Mesenchymal stem cell (in vitro differentiated cells and primary cell): ENCODE measurements at regions not wholly inside any gene's neighbourhood (a gene's known extent, or its start where the extent isn't known, plus 50 kb on each side); places are given as distances from the start of the nearest gene placed in this dataset.
A peak's percentile ranks its signal among the peaks of the same experiment; 100 is the strongest.

Experiments used
- DNase-seq: peaks from one replicate; pipeline ENCODE4 v3.0.0-alpha.2; 2013
- H2AFZ ChIP-seq: one replicate; pipeline ENCODE4 v1.6.1; 2013; ENCODE audit warnings: low read depth, mild to moderate bottlenecking, control low read depth, inconsistent platforms, low read length, moderate library complexity
- H2AK5ac ChIP-seq: 2 replicates; pipeline ENCODE4 v1.6.1; 2013; ENCODE audit warnings: low read length, moderate library complexity, mild to moderate bottlenecking, inconsistent platforms; ENCODE audit not compliant: severe bottlenecking
- H2BK120ac ChIP-seq: one replicate; pipeline ENCODE4 v1.6.1; 2013; ENCODE audit warnings: low read depth, mild to moderate bottlenecking, inconsistent platforms, low read length, moderate library complexity
- H2BK12ac ChIP-seq, 2 experiments: one replicate each; pipeline ENCODE4 v1.6.1; 2013; ENCODE audit warnings: inconsistent platforms in 2 of 2, low read length in 2 of 2, mild to moderate bottlenecking in 2 of 2, moderate library complexity in 2 of 2, control low read depth in 1 of 2
- H2BK15ac ChIP-seq: one replicate; pipeline ENCODE4 v1.6.1; 2013; ENCODE audit warnings: mild to moderate bottlenecking, low read depth, inconsistent platforms; ENCODE audit not compliant: poor library complexity, severe bottlenecking
- H2BK5ac ChIP-seq: 2 replicates; pipeline ENCODE4 v1.6.1; 2013; ENCODE audit warnings: low read depth, mild to moderate bottlenecking, low read length, control low read depth, inconsistent platforms; ENCODE audit not compliant: poor library complexity, severe bottlenecking
- H3K14ac ChIP-seq, 2 experiments: one replicate each; pipeline ENCODE4 v1.6.1; 2013; ENCODE audit warnings: inconsistent platforms in 2 of 2, low read length in 2 of 2, control low read depth in 1 of 2, mild to moderate bottlenecking in 1 of 2, moderate library complexity in 1 of 2
- H3K18ac ChIP-seq, 2 experiments: one replicate each; pipeline ENCODE4 v1.6.1; 2013; ENCODE audit warnings: inconsistent platforms in 2 of 2, low read length in 2 of 2, control low read depth in 1 of 2, low read depth in 1 of 2, mild to moderate bottlenecking in 1 of 2
- H3K23ac ChIP-seq, 2 experiments: one replicate each; pipeline ENCODE4 v1.6.1; 2013; ENCODE audit warnings: inconsistent platforms in 2 of 2, low read length in 2 of 2, mild to moderate bottlenecking in 2 of 2, moderate library complexity in 2 of 2, control low read depth in 1 of 2
- H3K27ac ChIP-seq: 2 replicates; pipeline ENCODE4 v1.5.1; 2013; ENCODE audit warnings: mild to moderate bottlenecking, moderate library complexity, low read length, control low read depth, inconsistent platforms; ENCODE audit not compliant: poor library complexity, severe bottlenecking
- H3K27me3 ChIP-seq, 2 experiments: 2 replicates each; pipeline versions ENCODE4 v1.6.1 to v1.7.0; 2013; ENCODE audit warnings: low read length in 2 of 2, mild to moderate bottlenecking in 2 of 2, moderate library complexity in 2 of 2, control low read depth in 1 of 2, inconsistent platforms in 1 of 2; ENCODE audit not compliant: control insufficient read depth in 1 of 2, insufficient read depth in 1 of 2
- H3K36me3 ChIP-seq, 2 experiments: 2 replicates each; pipeline versions ENCODE4 v1.6.1 to v1.7.0; 2013; ENCODE audit warnings: low read length in 2 of 2, control low read depth in 1 of 2, inconsistent platforms in 1 of 2, low read depth in 1 of 2, mild to moderate bottlenecking in 1 of 2; ENCODE audit not compliant: insufficient read depth in 2 of 2, control insufficient read depth in 1 of 2
- H3K4ac ChIP-seq, 2 experiments: one replicate each; pipeline ENCODE4 v1.6.1; 2013; ENCODE audit warnings: inconsistent platforms in 2 of 2, low read length in 2 of 2, mild to moderate bottlenecking in 2 of 2, moderate library complexity in 2 of 2, control low read depth in 1 of 2, low read depth in 1 of 2
- H3K4me1 ChIP-seq: 2 replicates; pipeline ENCODE4 v1.6.1; 2013; ENCODE audit warnings: low read depth, low read length, control low read depth; ENCODE audit not compliant: control insufficient read depth, insufficient read depth
- H3K4me2 ChIP-seq: 2 replicates; pipeline ENCODE4 v1.6.1; 2013; ENCODE audit warnings: low read length, mild to moderate bottlenecking, inconsistent platforms; ENCODE audit not compliant: poor library complexity, severe bottlenecking
- H3K4me3 ChIP-seq, 2 experiments: 2 replicates each; pipeline versions ENCODE4 v1.5.1 to v1.7.0; 2013; ENCODE audit warnings: low read length in 2 of 2, mild to moderate bottlenecking in 2 of 2, control low read depth in 1 of 2, low read depth in 1 of 2; ENCODE audit not compliant: insufficient read depth in 1 of 2
- H3K79me1 ChIP-seq: replicated peaks from 2 replicates; pipeline ENCODE4 v1.6.1; 2013; ENCODE audit warnings: mild to moderate bottlenecking, control low read depth, low read length, inconsistent platforms; ENCODE audit not compliant: poor library complexity, severe bottlenecking
- H3K9ac ChIP-seq: 2 replicates; pipeline ENCODE4 v1.7.0; 2013; ENCODE audit warnings: mild to moderate bottlenecking, low read length, moderate library complexity
- H3K9me3 ChIP-seq: 2 replicates; pipeline ENCODE4 v1.7.0; 2013; ENCODE audit warnings: mild to moderate bottlenecking, low read length; ENCODE audit not compliant: control insufficient read depth
- H4K8ac ChIP-seq: one replicate; pipeline ENCODE4 v1.6.1; 2013; ENCODE audit warnings: inconsistent platforms, mild to moderate bottlenecking, low read length, moderate library complexity
- H4K91ac ChIP-seq: one replicate; pipeline ENCODE4 v1.6.1; 2013; ENCODE audit warnings: mild to moderate bottlenecking, low read length, inconsistent platforms
- WGBS: methylation state at CpG from one replicate; pipeline ENCODE4 v1.1.7; 2013; ENCODE audit warnings: mixed read lengths; 5-methylcytosine and 5-hydroxymethylcytosine counted together
- small RNA-seq: library from polyadenylated mRNA; stranded (forward); fragments of <200 nt; extraction: miRNeasy Mini kit (QIAGEN cat#:217004); gene quantifications from one replicate; pipeline ENCODE3, GENCODE V24; 2013; ENCODE audit warnings: low read depth

- no peak overlapping the region for H3K4me2 ChIP-seq
- no peak overlapping the region for H3K23ac ChIP-seq
- no peak overlapping the region for H3K4ac ChIP-seq
- no peak overlapping the region for H3K27ac ChIP-seq
- H3K79me1 ChIP-seq = no peaks in the 10 kb centered on the region
- H3K36me3 ChIP-seq = peaks cover 8 to 11% of the 10 kb centered on the region in 2 experiments
- H4K91ac ChIP-seq = no peak overlapping the region
- peaks cover 37% of the 10 kb centered on the region for H3K9me3 ChIP-seq
- H2BK120ac ChIP-seq = no peak overlapping the region
- no peak overlapping the region for H4K8ac ChIP-seq
- H2BK5ac ChIP-seq = no peak overlapping the region
- WGBS = 73% methylated on average over 2 of the region's 4 CpGs
- H2AFZ ChIP-seq = no peak overlapping the region
- H3K4me1 ChIP-seq = no peaks in the 10 kb centered on the region
- H3K4me3 ChIP-seq = no peak overlapping the region
- H3K18ac ChIP-seq = no peak overlapping the region
- no peaks in the 10 kb centered on the region for H3K27me3 ChIP-seq
- no peak overlapping the region for H3K9ac ChIP-seq
- no peak overlapping the region for H2BK12ac ChIP-seq
- H2AK5ac ChIP-seq = no peak overlapping the region
- H2BK15ac ChIP-seq = no peak overlapping the region
- no peak for DNase-seq
- H3K14ac ChIP-seq = no peak overlapping the region
Measured at GRCh38 chr9:94204174-94204573, 54.9 kb upstream of the ZNF169 start.

- no peak overlapping the region for H2AK5ac ChIP-seq
- no peak overlapping the region for H4K91ac ChIP-seq
- H3K9me3 ChIP-seq = peaks cover 18% of the 10 kb centered on the region
- no peak overlapping the region for H3K18ac ChIP-seq
- H3K36me3 ChIP-seq = no peaks in the 10 kb centered on the region
- no peak overlapping the region for H3K4me3 ChIP-seq
- H3K23ac ChIP-seq = no peak overlapping the region
- no peak overlapping the region for H2BK15ac ChIP-seq
- no peaks in the 10 kb centered on the region for H3K27me3 ChIP-seq
- H3K9ac ChIP-seq = no peak overlapping the region
- 100% methylated on average over 1 of the region's 1 CpG for WGBS
- H3K27ac ChIP-seq = no peak overlapping the region
- no peak overlapping the region for H3K4ac ChIP-seq
- H2AFZ ChIP-seq = no peak overlapping the region
- no peak overlapping the region for H3K14ac ChIP-seq
- DNase-seq = no peak
- no peaks in the 10 kb centered on the region for H3K4me1 ChIP-seq
- no peak overlapping the region for H3K4me2 ChIP-seq
- no peak overlapping the region for H2BK120ac ChIP-seq
- no peak overlapping the region for H4K8ac ChIP-seq
- H3K79me1 ChIP-seq = no peaks in the 10 kb centered on the region
- no peak overlapping the region for H2BK12ac ChIP-seq
- H2BK5ac ChIP-seq = no peak overlapping the region
Measured at GRCh38 chr9:94207781-94208180, 51.3 kb upstream of the ZNF169 start.

Small RNA genes lying in the stretch of these regions (small RNA-seq; reads per million reads assigned to genes)
- 75.1 reads per million, percentile 92 among the genes with 10 or more reads in this experiment for gene MIRLET7A1
- 594 reads per million, percentile 96 among the genes with 10 or more reads in this experiment for gene MIRLET7D
- 49.2 reads per million, percentile 90 among the genes with 10 or more reads in this experiment for gene MIRLET7F1
